GM13976 (cell line): ENCODE measurements at regions not wholly inside any gene's neighbourhood (a gene's known extent, or its start where the extent isn't known, plus 50 kb on each side); places are given as distances from the start of the nearest gene placed in this dataset.

Experiments used
- DNase-seq: peaks from one replicate; pipeline ENCODE4 v3.0.0; 2012; ENCODE audit warnings: low spot score
- CTCF ChIP-seq: IDR thresholded peaks from 2 replicates; pipeline ENCODE4 v1.5.1; 2012; ENCODE audit warnings: borderline replicate concordance, mild to moderate bottlenecking; ENCODE audit not compliant: insufficient read depth; ENCODE audit errors: extremely low read depth, missing control alignments, control extremely low read depth
- in situ Hi-C: fragments of 300-500 bp; cut with MboI; formaldehyde crosslinking; loops from one replicate; pipeline ENCODE4 v1.12.0; 2022; ENCODE audit warnings: low sequenced_read_pairs, mixed read lengths, inconsistent platforms; ENCODE audit not compliant: unreplicated experiment

- in situ Hi-C loops, result no loop called here
Observed at GRCh38 chr4:179509489-179509888, 2067.3 kb upstream of the AGA start.

GRCh38 chr4:179521952-179522351 lies 2079.7 kb upstream of the AGA start:
- no peak for TF ChIP-seq CTCF
- in situ Hi-C loops, result no loop called here
- no peak for DNase-seq

More at GRCh38 chr4:179509489-179509888, 2067.3 kb upstream of the AGA start:
- DNase-seq, result no peak
- TF ChIP-seq CTCF, result no peak

GRCh38 chr4:179530958-179531357 lies 2088.7 kb upstream of the AGA start:
- TF ChIP-seq CTCF, result no peak
- in situ Hi-C loops, result no loop called here
- no peak for DNase-seq

- in situ Hi-C loops, result no loop called here
- DNase-seq, result no peak
- no peak for TF ChIP-seq CTCF
Observed at GRCh38 chr4:179536694-179537093, 2094.5 kb upstream of the AGA start.

- no peak for TF ChIP-seq CTCF
Observed at GRCh38 chr4:179539641-179540040, 2097.4 kb upstream of the AGA start.

GRCh38 chr4:179543771-179544170 lies 2101.5 kb upstream of the AGA start:
- in situ Hi-C loops, result no loop called here
- no peak for TF ChIP-seq CTCF
- no peak for DNase-seq

More at GRCh38 chr4:179539641-179540040, 2097.4 kb upstream of the AGA start:
- in situ Hi-C loops, result no loop called here
- DNase-seq, result no peak

GRCh38 chr4:179544496-179544895 lies 2102.3 kb upstream of the AGA start:
- DNase-seq, result no peak
- TF ChIP-seq CTCF, result no peak
- in situ Hi-C loops, result no loop called here
